Erythroblast (primary cell): ENCODE measurements at regions not wholly inside any gene's neighbourhood (a gene's known extent, or its start where the extent isn't known, plus 50 kb on each side); places are given as distances from the start of the nearest gene placed in this dataset.

Experiments used
- GATA1 ChIP-seq: IDR thresholded peaks from 2 replicates; pipeline ENCODE4 v1.6.1; 2011; ENCODE audit warnings: low read depth, mild to moderate bottlenecking, control low read depth, low read length, moderate library complexity
- POLR2A ChIP-seq: IDR thresholded peaks from 2 replicates; pipeline ENCODE4 v1.6.1; 2011; ENCODE audit warnings: mild to moderate bottlenecking, low read length

GRCh38 chr16:79716645-79717332 is 116.3 kb upstream of the MAF start:
- TF ChIP-seq POLR2A: no peak
- no peak for TF ChIP-seq GATA1
